Forelimb muscle (tissue), 1 donor: ENCODE measurements at regions not wholly inside any gene's neighbourhood (a gene's known extent, or its start where the extent isn't known, plus 50 kb on each side); places are given as distances from the start of the nearest gene placed in this dataset.
A peak's percentile ranks its signal among the peaks of the same experiment; 100 is the strongest.

Source experiments
- DNase-seq: peaks from one replicate; pipeline ENCODE4 v3.0.0-alpha.2; 2013; ENCODE audit warnings: low read depth

DNA sequence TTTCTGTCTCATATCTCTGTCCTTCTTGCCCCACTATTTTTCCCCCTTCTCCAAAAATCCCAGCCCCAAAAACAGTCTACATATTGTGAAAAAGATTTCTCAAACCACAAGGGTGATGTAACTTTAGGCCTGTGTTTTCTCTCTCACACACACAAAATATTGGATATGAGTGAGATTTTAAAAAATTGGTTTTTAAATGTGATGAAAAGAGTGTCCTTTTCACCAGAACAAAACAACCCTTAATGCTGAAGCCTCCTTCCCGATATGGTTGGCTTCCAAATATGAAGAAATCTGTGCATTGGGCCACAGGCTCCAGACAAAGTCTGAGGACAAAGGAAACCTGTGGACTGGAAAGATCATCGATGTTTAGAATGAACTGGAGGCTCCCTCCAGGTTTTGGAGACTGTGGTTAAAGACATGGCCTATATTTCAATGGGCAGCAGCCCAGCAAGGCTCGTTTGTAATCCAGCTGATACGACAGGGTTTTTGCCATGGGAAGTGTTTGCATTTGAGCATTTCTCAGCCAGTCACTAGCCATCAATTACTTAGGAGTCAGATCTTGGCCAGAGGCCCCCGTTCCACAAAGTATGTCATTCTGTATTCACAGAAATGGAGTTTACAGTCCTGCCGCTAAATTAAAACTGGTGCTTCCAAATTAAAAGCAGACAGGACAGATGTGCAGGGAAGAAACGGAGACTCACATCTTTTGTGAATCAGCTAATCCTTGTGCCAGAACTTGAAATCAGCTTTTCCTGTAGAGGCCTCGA, 546.3 kb downstream of the EBF1 start:
- peak; percentile 90 for DNase-seq

DNA sequence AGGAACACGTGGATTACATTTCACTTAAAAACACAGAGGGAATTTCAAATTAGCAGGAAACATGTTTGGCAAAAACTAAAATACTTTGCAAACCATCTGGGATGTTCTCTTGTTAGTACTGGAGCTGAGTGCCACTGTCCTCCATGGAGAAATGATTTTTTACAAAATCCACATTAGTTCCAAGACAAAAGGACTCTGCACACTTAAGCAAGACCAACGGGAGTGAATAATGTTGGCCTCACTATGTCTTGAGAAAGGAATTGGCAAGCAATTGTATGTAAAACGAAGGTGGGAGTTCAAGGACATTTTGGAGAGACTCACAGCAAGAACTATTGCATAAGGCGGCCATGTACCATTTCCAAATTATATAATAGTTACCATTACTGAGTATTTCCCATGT, 547.5 kb downstream of the EBF1 start:
- no peak for DNase-seq

DNA sequence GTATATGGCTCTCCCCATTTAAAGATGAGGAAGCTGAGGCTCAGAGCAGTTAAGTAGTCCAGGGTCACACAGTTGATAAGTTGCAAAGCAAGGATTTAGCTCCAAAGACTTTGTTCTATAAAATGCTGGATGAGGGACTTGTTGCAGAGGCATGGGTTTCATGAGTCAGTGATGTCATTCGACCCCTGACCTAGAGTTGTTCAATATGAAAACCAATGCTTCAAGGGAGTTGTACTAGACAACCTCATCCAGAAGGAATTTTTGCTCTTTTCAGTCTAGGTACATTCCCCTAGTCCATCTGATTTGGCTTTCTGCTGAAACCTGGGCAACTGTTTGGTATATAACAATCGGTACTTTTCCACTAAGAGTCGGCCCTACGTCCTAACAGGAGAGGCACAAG, 550.4 kb downstream of the EBF1 start:
- DNase-seq = no peak

DNA sequence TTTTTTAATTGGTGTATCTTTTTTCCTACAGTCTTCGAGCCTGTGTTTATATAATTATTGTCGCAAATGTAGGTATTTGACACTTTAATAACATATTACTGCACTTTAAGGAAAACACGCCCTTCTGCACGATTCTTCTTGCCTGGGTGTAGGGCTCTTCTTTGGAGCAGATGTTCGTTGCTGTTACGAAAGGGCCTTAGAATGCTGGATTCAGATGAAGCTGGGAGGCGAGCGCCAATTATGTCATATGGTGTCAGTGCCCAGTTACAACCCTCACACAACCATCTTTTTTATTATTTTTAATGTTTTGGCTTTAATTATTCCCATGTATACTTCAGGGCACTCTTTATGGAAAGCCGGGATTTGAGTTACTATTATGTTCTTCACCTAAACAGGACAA, 553.0 kb downstream of the EBF1 start:
- DNase-seq = no peak

DNA sequence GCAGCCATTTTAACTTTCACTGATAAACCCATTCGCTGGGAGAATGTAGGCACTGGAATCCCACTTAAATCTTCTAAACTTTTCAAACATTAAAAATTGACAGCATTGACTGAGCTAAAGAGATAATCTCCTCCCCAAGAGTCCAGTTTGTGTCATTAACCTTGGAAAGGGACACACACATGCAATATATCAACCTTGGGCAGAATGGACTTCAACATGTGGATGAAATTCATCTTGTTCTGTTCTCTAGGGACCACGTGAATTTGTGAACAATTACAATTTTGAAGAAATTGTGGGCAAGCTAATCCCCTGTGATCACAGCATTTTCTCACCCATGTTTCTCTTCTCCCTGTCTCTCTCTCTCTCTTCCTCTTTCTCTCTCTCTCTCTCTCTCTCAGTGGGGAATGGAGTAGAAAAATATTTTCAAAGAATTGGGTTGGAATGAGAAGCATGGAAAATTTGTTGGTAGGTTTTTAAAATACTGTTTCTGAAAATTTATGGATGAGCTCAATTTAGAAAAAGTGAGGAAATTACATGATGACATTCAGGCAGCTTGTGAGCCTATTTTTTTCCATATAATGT, 553.7 kb downstream of the EBF1 start:
- no peak for DNase-seq

DNA sequence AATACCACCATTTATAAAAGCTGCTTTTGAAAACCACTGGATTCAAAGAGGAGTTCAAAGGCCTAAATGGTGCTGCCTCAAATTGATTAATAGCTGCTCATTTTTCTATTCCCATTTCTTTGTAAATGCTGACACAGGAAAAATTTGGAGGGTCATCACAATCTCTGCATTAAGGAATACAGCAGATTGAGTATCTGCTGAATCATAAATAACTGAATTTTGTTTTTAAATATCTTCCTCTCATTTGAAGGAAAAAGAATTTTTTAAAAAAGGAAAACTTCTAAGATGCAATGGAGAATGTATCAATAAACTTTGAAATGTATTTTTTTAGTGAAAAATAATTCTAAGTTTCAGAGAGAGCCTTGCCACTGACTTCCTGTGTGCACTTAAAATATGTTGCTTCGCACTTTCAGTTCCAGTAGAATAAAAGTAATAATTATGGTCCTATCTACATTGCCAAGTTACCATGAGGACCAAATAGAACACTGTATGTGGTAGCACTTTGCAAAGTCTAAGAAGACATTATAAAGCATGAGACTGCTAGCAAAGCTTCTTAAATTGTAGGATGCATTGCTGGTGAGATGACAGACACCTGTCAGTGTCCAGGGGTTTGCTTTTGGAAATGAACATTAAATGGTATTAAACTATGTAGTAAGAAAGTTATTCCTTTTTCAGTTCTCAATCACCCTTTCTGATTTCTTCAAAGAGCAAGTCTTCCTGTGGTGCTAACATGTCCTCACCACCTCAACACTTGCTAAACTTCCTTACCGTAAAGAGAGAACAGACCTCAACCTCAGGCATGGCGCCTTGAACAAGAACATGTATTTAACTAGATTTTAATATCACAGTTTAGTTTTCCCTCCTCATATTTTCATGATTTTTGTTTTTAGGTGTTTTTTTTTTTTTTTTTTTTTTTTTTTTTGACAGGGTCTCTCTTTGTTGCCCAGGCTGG, 555.1 kb downstream of the EBF1 start:
- no peak for DNase-seq

DNA sequence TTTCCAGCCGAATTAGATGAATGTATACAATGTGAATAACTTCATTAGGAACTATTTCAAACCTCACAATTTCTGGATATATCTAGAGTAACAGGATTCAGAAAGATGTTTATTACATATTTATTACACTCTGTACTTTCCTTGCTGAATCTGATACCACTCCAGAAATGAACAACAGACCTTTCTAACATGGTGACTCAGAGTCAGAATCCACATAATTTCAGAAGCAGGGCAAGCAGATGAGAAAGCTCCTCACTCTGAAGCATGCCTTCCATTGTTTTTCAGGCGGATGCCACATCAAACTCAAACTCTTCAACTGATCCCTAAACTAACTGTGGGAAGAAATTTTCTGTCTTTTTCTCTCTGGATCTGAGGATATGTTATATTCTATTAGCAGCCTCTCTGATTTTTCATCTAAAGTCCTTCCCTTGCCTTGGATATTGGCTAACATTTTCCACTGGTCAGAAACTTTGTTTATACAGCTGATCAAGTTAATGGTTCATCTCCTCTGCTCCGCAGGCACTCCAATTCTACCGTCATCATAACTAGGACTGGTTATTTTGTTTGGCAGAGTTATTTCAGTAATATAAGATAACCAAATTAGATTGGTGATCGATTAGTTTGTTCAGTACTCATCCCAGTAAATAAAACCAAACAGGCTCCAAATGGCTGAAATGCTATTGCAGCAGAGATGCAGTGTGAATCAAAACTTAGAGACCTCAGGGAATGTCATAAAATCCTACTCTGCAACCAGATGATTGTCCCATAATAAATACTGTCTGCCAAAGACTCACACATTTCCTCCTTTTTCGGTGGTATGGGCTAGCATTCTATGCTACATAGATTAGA, 556.0 kb downstream of the EBF1 start:
- DNase-seq = no peak

DNA sequence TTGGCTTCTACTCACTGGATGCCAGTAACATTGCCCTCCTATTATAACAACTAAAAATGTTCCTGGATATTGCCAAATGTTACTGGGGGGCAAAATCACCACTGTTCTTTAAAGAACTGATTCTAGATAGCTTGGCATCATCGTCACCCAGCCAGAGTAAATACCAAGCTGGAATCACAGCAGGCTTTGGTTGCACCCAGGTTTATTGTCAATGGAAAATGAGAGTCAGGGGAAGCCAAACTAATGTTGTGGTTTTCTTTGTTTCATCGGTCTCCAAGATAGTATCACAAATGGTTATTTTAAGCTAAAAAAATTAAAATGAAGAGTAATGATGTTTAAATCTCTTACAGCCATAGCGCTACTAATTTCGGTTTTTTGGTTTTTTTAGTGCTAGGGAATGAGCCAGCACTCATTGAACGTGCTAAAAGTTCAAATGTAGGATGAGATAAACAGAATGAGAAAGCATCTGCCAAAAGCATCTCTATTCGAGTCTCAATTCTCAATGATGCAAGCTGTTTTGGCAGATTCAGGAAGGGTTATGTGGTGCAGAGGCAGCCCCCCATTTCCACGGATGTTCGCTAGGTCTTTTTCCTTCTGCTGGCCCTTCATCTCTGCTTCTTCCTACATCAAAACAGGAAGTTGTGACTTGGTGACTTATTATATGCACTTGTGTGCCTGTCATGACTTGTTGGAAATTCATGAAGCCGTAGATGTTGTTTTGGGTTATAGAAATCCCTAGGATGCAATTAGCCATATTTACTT, 558.0 kb downstream of the EBF1 start:
- DNase-seq = no peak

GRCh38 chr5:158538506-158539074, 561.1 kb downstream of the EBF1 start:
- no peak for DNase-seq

DNA sequence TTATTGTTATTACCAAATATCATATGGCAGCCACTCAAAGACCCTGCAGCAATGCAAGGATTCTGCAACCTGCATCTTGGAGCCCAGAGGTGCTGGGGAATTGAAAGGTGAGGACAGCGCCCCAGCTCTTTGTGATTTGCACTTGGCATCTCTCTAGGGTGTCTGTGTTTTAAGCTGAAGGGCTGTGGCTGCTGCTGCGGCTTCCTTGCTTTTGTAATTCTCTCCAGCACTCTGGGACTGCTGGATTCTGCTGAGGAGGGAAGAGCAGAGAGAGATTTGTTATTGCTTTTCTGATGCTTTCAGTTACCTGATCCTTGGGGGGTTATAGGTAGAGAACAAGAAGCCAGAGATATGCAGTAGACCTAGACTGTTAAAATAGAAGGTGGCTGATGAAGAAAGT, 562.4 kb downstream of the EBF1 start:
- no peak for DNase-seq

GRCh38 chr5:158534203-158534602, 565.5 kb downstream of the EBF1 start:
- no peak for DNase-seq

- no peak for DNase-seq
Measured at GRCh38 chr5:158532739-158533138, 567.0 kb downstream of the EBF1 start.

GRCh38 chr5:158531860-158532259, 567.9 kb downstream of the EBF1 start:
- no peak for DNase-seq

DNA sequence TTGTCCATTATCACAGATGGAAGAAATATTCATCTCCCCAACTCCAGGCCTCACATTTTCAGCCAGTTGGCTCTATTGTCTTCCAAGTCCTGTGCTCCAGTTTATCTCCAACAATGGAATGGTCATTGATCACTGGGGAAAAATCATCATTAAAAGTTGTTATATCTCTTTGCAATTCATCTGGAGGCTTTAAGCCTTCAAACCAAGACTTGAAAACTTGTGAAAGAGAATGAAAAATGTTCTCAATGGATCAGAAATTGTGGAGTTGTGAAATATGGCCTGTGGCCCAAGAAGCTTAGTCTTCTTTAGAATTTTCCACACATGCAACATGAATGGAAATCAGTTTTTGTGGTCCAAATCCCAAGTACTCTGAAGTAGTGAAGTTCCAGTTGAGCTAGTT, 569.6 kb downstream of the EBF1 start:
- peak; percentile 82 for DNase-seq

- no peak for DNase-seq
Measured at GRCh38 chr5:158529454-158529853, 570.3 kb downstream of the EBF1 start.

DNA sequence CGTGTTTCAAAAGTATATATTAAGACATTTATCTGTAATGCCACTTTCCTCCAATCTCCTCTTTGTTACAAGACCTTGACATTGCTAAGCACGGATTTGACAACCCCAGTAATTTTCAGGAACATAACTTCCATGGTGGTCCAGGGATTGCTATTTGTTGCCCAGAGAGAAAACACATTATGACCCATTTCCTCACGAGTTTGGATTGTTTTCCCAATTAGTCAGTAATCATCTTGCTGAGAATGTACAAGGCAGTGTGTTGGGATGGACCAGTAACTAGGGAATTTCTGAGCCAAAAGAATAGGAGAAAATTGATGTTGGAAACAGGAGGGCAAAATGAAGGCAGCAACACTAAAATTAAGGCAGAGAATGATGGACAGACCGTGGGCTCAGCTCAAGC, 574.1 kb downstream of the EBF1 start:
- no peak for DNase-seq

DNA sequence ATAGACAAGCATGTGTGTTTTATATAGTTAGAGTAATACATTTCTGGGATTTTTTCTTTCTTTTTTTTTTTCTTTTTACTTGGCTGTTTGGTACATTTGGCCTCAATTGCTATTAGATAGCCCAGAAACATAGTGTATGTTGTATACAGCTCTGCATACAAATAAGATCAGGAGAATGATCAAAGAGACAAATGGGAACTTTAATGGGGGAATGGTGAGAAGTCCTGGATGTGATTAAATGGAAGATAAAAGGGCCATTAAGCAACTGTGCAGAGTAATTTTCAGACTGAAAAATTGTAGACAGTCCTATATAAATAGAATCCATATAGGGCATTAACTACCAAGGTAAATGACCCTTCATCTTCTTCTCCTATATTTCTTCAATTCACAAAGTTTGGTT, 575.6 kb downstream of the EBF1 start:
- no peak for DNase-seq

- DNase-seq = peak; percentile 77
Measured at GRCh38 chr5:158522776-158523175, 576.9 kb downstream of the EBF1 start.

DNA sequence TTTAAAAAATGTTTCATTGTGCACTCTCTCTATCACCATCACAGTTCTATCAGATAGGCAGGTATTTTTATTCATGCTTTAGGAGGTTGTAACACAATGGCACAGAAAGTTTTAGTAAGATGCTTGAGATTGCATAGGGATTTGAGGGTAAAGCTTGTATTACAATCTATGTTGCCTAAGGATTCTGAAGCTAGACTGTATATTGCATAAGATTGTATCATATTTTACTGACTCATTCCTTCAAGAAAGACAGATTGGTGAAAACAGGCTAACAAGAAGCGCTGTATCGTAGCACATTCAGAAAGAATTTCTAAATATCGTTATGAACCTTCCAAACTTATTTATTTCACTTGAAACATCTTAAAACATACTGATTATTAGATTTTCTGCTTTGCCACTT, 577.7 kb downstream of the EBF1 start:
- DNase-seq = no peak

- DNase-seq = no peak
Measured at GRCh38 chr5:158519433-158520021, 580.2 kb downstream of the EBF1 start.
